H9 (cell line): ENCODE measurements at regions not wholly inside any gene's neighbourhood (a gene's known extent, or its start where the extent isn't known, plus 50 kb on each side); places are given as distances from the start of the nearest gene placed in this dataset.
"Not testable (repeated sequence)": the region's sequence is repeated elsewhere in the genome, so short reads cannot be mapped to it uniquely, and the experiment has no call there.

Experiments used
- DNase-seq: peaks from one replicate; pipeline ENCODE4 v3.0.0-alpha.2; 2017
- H2AFZ ChIP-seq: one replicate; pipeline ENCODE4 v1.6.1; 2013; ENCODE audit warnings: mild to moderate bottlenecking, low read length, control low read depth, moderate library complexity
- H2AK5ac ChIP-seq: 2 replicates; pipeline ENCODE4 v1.6.1; 2013; ENCODE audit warnings: low read length, control low read depth, mixed read lengths; ENCODE audit not compliant: insufficient read length
- H2BK120ac ChIP-seq: one replicate; pipeline ENCODE4 v1.6.1; 2013; ENCODE audit warnings: low read depth, mild to moderate bottlenecking, low read length, control low read depth, inconsistent platforms; ENCODE audit not compliant: poor library complexity, severe bottlenecking
- H2BK12ac ChIP-seq: 2 replicates; pipeline ENCODE4 v1.6.1; 2013; ENCODE audit warnings: low read length, control low read depth, mixed read lengths, low read depth; ENCODE audit not compliant: insufficient read length
- H2BK15ac ChIP-seq: 2 replicates; pipeline ENCODE4 v1.6.1; 2013; ENCODE audit warnings: low read depth, low read length, control low read depth
- H2BK20ac ChIP-seq: one replicate; pipeline ENCODE4 v1.6.1; 2013; ENCODE audit warnings: low read depth, mild to moderate bottlenecking, low read length, control low read depth, inconsistent platforms; ENCODE audit not compliant: poor library complexity, severe bottlenecking
- H2BK5ac ChIP-seq: 2 replicates; pipeline ENCODE4 v1.6.1; 2013; ENCODE audit warnings: low read length, control low read depth, mixed read lengths; ENCODE audit not compliant: insufficient read length
- H3K14ac ChIP-seq: 2 replicates; pipeline ENCODE4 v1.6.1; 2013; ENCODE audit warnings: low read length, control low read depth; ENCODE audit not compliant: insufficient read depth
- H3K18ac ChIP-seq: 2 replicates; pipeline ENCODE4 v1.6.1; 2013; ENCODE audit warnings: low read depth, mild to moderate bottlenecking, mixed read lengths, low read length, control low read depth; ENCODE audit not compliant: insufficient read length
- H3K23ac ChIP-seq: 2 replicates; pipeline ENCODE4 v1.6.1; 2013; ENCODE audit warnings: low read length, control low read depth, mixed read lengths, low read depth; ENCODE audit not compliant: insufficient read length
- H3K23me2 ChIP-seq: 2 replicates; pipeline ENCODE4 v1.6.1; 2013; ENCODE audit warnings: low read depth, mild to moderate bottlenecking, mixed read lengths, low read length, control low read depth; ENCODE audit not compliant: insufficient read length, poor library complexity, severe bottlenecking
- H3K27ac ChIP-seq: 2 replicates; pipeline ENCODE4 v1.5.1; 2013; ENCODE audit warnings: low read length, control low read depth, mixed read lengths, low read depth; ENCODE audit not compliant: insufficient read length
- H3K27me3 ChIP-seq: 2 replicates; pipeline ENCODE4 v1.6.1; 2013; ENCODE audit warnings: low read length, control low read depth, inconsistent platforms; ENCODE audit not compliant: insufficient read depth
- H3K4ac ChIP-seq: 2 replicates; pipeline ENCODE4 v1.6.1; 2013; ENCODE audit warnings: low read depth, mild to moderate bottlenecking, control low read depth, inconsistent platforms, low read length, moderate library complexity
- H3K4me1 ChIP-seq: 2 replicates; pipeline ENCODE4 v1.6.1; 2013; ENCODE audit warnings: low read length, control low read depth, inconsistent platforms; ENCODE audit not compliant: insufficient read depth
- H3K4me2 ChIP-seq: 2 replicates; pipeline ENCODE4 v1.6.1; 2013; ENCODE audit warnings: low read length, control low read depth, mixed read lengths; ENCODE audit not compliant: insufficient read length, insufficient read depth
- H3K56ac ChIP-seq: 2 replicates; pipeline ENCODE4 v1.6.1; 2013; ENCODE audit warnings: low read depth, mild to moderate bottlenecking, mixed read lengths, low read length, control low read depth; ENCODE audit not compliant: insufficient read length
- H3K79me1 ChIP-seq: 2 replicates; pipeline ENCODE4 v1.6.1; 2013; ENCODE audit warnings: low read depth, mild to moderate bottlenecking, moderate library complexity, low read length, control low read depth, inconsistent platforms; ENCODE audit not compliant: insufficient read depth, poor library complexity, severe bottlenecking
- H3K79me2 ChIP-seq: 2 replicates; pipeline ENCODE4 v1.6.1; 2013; ENCODE audit warnings: low read length, control low read depth, inconsistent platforms; ENCODE audit not compliant: insufficient read depth
- H3K9ac ChIP-seq: 2 replicates; pipeline ENCODE4 v1.6.1; 2013; ENCODE audit warnings: low read length, control low read depth, mixed read lengths; ENCODE audit not compliant: insufficient read length; ENCODE audit errors: extremely low read depth
- H3K9me3 ChIP-seq: one replicate; pipeline ENCODE4 v1.6.1; 2013; ENCODE audit warnings: low read depth, low read length, inconsistent platforms; ENCODE audit not compliant: control insufficient read depth
- H3T11ph ChIP-seq: one replicate; pipeline ENCODE4 v1.6.1; 2013; ENCODE audit warnings: mild to moderate bottlenecking, low read length, control low read depth, inconsistent platforms
- H4K20me1 ChIP-seq: one replicate; pipeline ENCODE4 v1.6.1; 2013; ENCODE audit not compliant: control insufficient read depth, insufficient read length, insufficient read depth
- H4K5ac ChIP-seq: 2 replicates; pipeline ENCODE4 v1.6.1; 2013; ENCODE audit warnings: low read depth, mild to moderate bottlenecking, mixed read lengths, low read length, control low read depth; ENCODE audit not compliant: insufficient read length
- H4K8ac ChIP-seq: replicated peaks from 2 replicates; pipeline ENCODE4 v1.6.1; 2013; ENCODE audit warnings: low read length, control low read depth, mixed read lengths, low read depth; ENCODE audit not compliant: insufficient read length
- H4K91ac ChIP-seq: 2 replicates; pipeline ENCODE4 v1.6.1; 2013; ENCODE audit warnings: low read depth, mild to moderate bottlenecking, moderate library complexity, mixed read lengths, low read length, control low read depth; ENCODE audit not compliant: insufficient read length
- H3K27ac Mint-ChIP-seq, 3 experiments: 2 replicates in 2 of 3; 3 replicates in 1 of 3; pipeline ENCODE4 v1.8.0; 2020 to 2021; ENCODE audit warnings: mixed read lengths in 3 of 3, mild to moderate bottlenecking in 1 of 3, moderate library complexity in 1 of 3
- H3K27me3 Mint-ChIP-seq: 2 replicates; pipeline ENCODE4 v1.8.0; 2021; ENCODE audit warnings: low read depth, mild to moderate bottlenecking, moderate library complexity, mixed read lengths
- H3K36me3 Mint-ChIP-seq, 3 experiments: 2 replicates in 2 of 3; 3 replicates in 1 of 3; pipeline ENCODE4 v1.8.0; 2020 to 2021; ENCODE audit warnings: low read depth in 3 of 3, mixed read lengths in 3 of 3; ENCODE audit not compliant: insufficient read depth in 1 of 3
- H3K4me1 Mint-ChIP-seq, 2 experiments: 2 replicates each; pipeline ENCODE4 v1.8.0; 2020; ENCODE audit warnings: mixed read lengths in 2 of 2
- H3K4me3 Mint-ChIP-seq, 2 experiments: 2 replicates in 1 of 2; 3 replicates in 1 of 2; pipeline ENCODE4 v1.8.0; 2020 to 2021; ENCODE audit warnings: mild to moderate bottlenecking in 2 of 2, mixed read lengths in 2 of 2, moderate library complexity in 1 of 2
- H3K9me3 Mint-ChIP-seq, 2 experiments: 2 replicates in 1 of 2; 3 replicates in 1 of 2; pipeline ENCODE4 v1.8.0; 2020; ENCODE audit warnings: mild to moderate bottlenecking in 2 of 2, mixed read lengths in 2 of 2, moderate library complexity in 1 of 2
- CTCF ChIP-seq: fragments of 200-600 bp; sonication (generic); conservative IDR thresholded peaks from 3 replicates; pipeline ENCODE4 v1.8.0; 2021; ENCODE audit warnings: antibody characterized with exemption, mild to moderate bottlenecking
- WGBS: extraction: QIAGEN DNeasy Blood & Tissue Kit; methylation state at CpG from one replicate; pipeline ENCODE4 v1.1.7; 2013; ENCODE audit warnings: missing lambda C conversion rate, low lambda C conversion rate, mixed read lengths; ENCODE audit not compliant: insufficient read length; ENCODE audit errors: extremely low coverage; 5-methylcytosine and 5-hydroxymethylcytosine counted together

GRCh38 chr22:48297296-48297695, 1530.4 kb downstream of the BRD1 start:
- DNase-seq, result no peak
- Histone ChIP-seq H3K4ac (no peak overlapping the region), H3K9ac (no peak overlapping the region), H2BK15ac (no peak overlapping the region), H3K56ac (no peak overlapping the region), H3K14ac (no peak overlapping the region), H2BK120ac (no peak overlapping the region), H2BK20ac (no peak overlapping the region), H2AK5ac (no peak overlapping the region), H3K23me2 (no peaks in the 10 kb centered on the region), H3K79me1 (no peaks in the 10 kb centered on the region), H4K8ac (no peak overlapping the region), H3K27me3 (no peaks in the 10 kb centered on the region), H3K27ac (no peak overlapping the region), H3K9me3 (no peaks in the 10 kb centered on the region), H3K4me2 (no peak overlapping the region), H3K79me2 (no peaks in the 10 kb centered on the region), H3K23ac (no peak overlapping the region), H4K91ac (no peak overlapping the region), H3T11ph (no peak overlapping the region), H4K5ac (no peak overlapping the region), H3K18ac (no peak overlapping the region), H2BK12ac (no peak overlapping the region), H4K20me1 (no peaks in the 10 kb centered on the region), H2BK5ac (no peak overlapping the region), H2AFZ (no peak overlapping the region), H3K4me1 (no peaks in the 10 kb centered on the region)
- Mint-ChIP-seq H3K36me3 (no peaks in the 10 kb centered on the region), H3K4me1 (peaks cover 19 to 37% of the 10 kb centered on the region in 2 experiments), H3K4me3 (no peak overlapping the region), H3K9me3 (peaks cover 0 to 4% of the 10 kb centered on the region in 2 experiments; a peak in 1 of 5 replicates), H3K27ac (no peak overlapping the region), H3K27me3 (peaks cover 1% of the 10 kb centered on the region)
- no peak for TF ChIP-seq CTCF
- no CpG with 5 or more reads among the region's 7 CpGs for WGBS

GRCh38 chr22:48289954-48290353, 1527.5 kb downstream of the TBC1D22A start:
- not testable (repeated sequence) for H3K9ac ChIP-seq, H3K4me3 Mint-ChIP-seq, H2BK15ac ChIP-seq, H3K79me2 ChIP-seq, H3K4me2 ChIP-seq, H4K8ac ChIP-seq, H2BK20ac ChIP-seq, H3K18ac ChIP-seq, DNase-seq, H4K91ac ChIP-seq, H2BK12ac ChIP-seq, H3K27ac Mint-ChIP-seq, H3K56ac ChIP-seq, H3K27me3 ChIP-seq, H3K4me1 ChIP-seq, H3K4ac ChIP-seq, H3K23me2 ChIP-seq, H3K79me1 ChIP-seq, H2BK120ac ChIP-seq, H2AFZ ChIP-seq, H3K9me3 Mint-ChIP-seq, H3K14ac ChIP-seq, H2AK5ac ChIP-seq, H3T11ph ChIP-seq, H3K23ac ChIP-seq, H3K27ac ChIP-seq, H3K36me3 Mint-ChIP-seq, H4K20me1 ChIP-seq, H4K5ac ChIP-seq, H2BK5ac ChIP-seq, H3K27me3 Mint-ChIP-seq, H3K9me3 ChIP-seq
- peaks cover 15 to 20% of the 10 kb centered on the region in 2 experiments for H3K4me1 Mint-ChIP-seq
- no CpG with 5 or more reads among the region's 2 CpGs for WGBS
